ENCODE measurements at regions not wholly inside any gene's neighbourhood (a gene's known extent, or its start where the extent isn't known, plus 50 kb on each side); places are given as distances from the start of the nearest gene placed in this dataset.

DNA sequence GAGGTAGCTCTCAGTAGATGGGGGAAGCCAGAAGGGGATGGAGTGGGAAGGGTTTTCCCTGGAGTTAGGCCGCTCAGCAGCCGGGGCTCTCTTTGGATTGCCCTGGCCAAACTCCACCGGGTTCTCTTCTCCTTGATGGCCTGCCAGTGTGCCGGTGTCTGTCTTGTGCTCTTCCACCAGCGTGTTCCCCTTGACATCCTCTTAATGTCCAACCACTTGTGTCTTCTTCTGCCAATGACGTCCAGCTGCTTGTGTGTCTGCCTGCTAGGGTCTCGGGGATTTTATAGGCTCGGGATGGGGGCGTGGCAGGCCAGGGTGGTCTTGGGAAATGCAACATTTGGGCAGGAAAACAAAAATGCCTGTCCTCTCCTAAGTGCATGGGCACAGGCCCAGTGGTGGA is 313.1 kb upstream of the PUM3 start:
- TF ChIP-seq, protein P1, sequence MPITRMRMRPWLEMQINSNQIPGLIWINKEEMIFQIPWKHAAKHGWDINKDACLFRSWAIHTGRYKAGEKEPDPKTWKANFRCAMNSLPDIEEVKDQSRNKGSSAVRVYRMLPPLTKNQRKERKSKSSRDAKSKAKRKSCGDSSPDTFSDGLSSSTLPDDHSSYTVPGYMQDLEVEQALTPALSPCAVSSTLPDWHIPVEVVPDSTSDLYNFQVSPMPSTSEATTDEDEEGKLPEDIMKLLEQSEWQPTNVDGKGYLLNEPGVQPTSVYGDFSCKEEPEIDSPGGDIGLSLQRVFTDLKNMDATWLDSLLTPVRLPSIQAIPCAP (CRISPR knock-in tag; IDR thresholded peaks at IDR 0.05): no peak
- TF ChIP-seq, protein P2, sequence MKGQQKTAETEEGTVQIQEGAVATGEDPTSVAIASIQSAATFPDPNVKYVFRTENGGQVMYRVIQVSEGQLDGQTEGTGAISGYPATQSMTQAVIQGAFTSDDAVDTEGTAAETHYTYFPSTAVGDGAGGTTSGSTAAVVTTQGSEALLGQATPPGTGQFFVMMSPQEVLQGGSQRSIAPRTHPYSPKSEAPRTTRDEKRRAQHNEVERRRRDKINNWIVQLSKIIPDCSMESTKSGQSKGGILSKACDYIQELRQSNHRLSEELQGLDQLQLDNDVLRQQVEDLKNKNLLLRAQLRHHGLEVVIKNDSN (CRISPR knock-in tag; IDR thresholded peaks at IDR 0.05): no peak
- TF ChIP-seq CREB1 (CRISPR knock-in tag; IDR thresholded peaks at IDR 0.05): no peak
- TF ChIP-seq, protein P3, sequence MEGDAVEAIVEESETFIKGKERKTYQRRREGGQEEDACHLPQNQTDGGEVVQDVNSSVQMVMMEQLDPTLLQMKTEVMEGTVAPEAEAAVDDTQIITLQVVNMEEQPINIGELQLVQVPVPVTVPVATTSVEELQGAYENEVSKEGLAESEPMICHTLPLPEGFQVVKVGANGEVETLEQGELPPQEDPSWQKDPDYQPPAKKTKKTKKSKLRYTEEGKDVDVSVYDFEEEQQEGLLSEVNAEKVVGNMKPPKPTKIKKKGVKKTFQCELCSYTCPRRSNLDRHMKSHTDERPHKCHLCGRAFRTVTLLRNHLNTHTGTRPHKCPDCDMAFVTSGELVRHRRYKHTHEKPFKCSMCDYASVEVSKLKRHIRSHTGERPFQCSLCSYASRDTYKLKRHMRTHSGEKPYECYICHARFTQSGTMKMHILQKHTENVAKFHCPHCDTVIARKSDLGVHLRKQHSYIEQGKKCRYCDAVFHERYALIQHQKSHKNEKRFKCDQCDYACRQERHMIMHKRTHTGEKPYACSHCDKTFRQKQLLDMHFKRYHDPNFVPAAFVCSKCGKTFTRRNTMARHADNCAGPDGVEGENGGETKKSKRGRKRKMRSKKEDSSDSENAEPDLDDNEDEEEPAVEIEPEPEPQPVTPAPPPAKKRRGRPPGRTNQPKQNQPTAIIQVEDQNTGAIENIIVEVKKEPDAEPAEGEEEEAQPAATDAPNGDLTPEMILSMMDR (IDR thresholded peaks at IDR 0.05): no peak
- TF ChIP-seq, protein P4, sequence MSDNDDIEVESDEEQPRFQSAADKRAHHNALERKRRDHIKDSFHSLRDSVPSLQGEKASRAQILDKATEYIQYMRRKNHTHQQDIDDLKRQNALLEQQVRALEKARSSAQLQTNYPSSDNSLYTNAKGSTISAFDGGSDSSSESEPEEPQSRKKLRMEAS (CRISPR knock-in tag; IDR thresholded peaks at IDR 0.05): no peak
- TF ChIP-seq, protein P5, sequence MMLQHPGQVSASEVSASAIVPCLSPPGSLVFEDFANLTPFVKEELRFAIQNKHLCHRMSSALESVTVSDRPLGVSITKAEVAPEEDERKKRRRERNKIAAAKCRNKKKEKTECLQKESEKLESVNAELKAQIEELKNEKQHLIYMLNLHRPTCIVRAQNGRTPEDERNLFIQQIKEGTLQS (CRISPR knock-in tag; conservative IDR thresholded peaks at IDR 0.05): no peak

Measured in WTC11 (cell line).